GM19025 (cell line): ENCODE measurements at regions not wholly inside any gene's neighbourhood (a gene's known extent, or its start where the extent isn't known, plus 50 kb on each side); places are given as distances from the start of the nearest gene placed in this dataset.
"Not testable (repeated sequence)": the region's sequence is repeated elsewhere in the genome, so short reads cannot be mapped to it uniquely, and the experiment has no call there.

Experiments
- ATAC-seq: cut with Tn5 transposase; IDR thresholded peaks from one replicate; pipeline ENCODE4 v1.9.1; 2021; ENCODE audit warnings: mild to moderate bottlenecking, low read depth, moderate library complexity; ENCODE audit not compliant: unreplicated experiment

GRCh38 chr1:83064589-83065242, 934.2 kb downstream of the TTLL7 start:
- no peak for ATAC-seq

DNA sequence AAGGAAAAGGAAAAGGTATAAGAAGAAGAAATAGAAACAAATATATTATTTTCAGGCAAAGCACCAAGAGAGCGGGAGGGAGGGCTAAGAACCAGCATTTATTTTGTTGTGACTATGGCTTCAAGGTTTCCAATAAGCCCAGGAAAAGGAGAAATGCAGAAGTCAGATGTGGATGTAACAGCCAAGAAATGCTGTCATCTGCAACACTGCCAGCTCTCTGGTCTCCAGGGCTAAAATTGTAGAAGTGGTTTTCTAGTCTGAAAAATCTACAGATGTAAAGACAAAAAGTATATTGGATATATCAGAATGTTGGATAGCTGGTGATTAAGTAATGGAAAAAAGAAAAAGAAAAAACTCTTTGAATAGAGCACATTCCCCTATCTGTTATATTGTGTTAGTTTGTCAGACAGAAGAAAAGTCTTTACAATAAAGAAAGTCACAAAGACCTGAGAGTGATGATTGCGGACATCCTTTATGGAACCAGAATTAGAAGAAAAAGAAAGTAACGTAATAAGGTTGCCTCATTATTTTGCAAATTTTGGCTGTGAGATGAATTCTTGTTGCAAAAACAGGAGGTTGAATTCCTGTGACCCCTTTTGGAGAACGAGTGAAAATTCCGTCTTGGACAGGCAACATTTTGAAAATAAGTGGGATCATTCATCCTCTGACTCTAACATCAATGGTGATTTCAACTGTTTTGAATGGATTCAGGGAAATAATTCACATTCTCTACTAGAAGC, 938.1 kb downstream of the TTLL7 start:
- no peak for ATAC-seq

DNA sequence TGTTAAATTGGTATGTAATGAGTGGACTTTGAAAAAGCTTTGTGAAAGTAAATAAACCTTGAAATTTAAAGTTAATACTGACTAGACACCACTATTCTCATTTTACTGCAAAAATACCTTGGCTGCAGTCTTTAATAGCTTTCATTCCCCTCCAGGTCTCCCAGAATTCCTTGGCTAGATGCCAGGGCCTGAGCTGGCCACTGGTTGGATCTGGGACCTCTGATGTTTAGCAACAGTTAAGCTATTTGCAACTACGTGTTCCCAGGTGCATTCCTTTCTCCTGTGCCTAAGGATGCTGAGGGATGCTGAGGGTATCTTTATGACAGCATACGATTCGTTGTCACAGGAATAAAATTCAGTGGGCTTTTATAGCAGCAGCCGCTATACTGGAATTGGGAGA, 938.7 kb downstream of the TTLL7 start:
- no peak for ATAC-seq

GRCh38 chr1:83058327-83058726, 940.6 kb downstream of the TTLL7 start:
- ATAC-seq, result no peak

DNA sequence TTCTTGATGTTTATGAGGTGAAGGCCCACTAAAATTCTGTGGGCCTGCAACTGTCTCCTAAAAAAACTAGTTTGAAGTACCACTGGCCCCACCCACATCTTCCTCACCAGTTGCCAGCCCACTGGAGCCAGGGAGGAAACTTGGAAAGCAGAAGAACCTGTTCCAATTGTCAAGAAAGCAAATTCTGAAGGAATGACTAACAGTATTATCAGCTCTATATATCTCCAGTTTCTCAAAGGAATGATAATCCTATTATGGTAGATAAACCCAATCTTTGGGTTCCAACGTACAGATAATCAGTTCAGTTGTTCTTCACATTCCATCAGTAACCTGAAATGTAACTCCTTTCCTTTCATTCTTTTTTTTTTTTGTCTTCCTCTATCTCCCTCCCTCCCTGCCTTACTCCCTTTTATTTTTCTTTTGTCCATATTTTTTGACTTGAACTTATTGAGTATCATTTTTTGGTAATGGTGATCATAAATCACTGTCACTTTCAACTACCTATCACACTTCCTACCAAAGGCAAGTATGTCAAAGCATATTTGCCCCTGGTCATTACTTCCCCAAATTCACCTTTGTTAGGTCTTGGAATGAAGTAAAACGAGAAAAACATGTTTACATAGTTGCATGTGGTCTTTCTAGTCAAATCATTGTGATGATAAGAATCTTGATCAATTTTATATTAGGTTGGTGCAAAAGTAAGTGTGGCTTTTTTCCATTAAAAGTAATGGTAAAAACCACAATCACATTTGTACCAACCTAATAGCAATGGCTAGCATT, 943.4 kb downstream of the TTLL7 start:
- no peak for ATAC-seq

DNA sequence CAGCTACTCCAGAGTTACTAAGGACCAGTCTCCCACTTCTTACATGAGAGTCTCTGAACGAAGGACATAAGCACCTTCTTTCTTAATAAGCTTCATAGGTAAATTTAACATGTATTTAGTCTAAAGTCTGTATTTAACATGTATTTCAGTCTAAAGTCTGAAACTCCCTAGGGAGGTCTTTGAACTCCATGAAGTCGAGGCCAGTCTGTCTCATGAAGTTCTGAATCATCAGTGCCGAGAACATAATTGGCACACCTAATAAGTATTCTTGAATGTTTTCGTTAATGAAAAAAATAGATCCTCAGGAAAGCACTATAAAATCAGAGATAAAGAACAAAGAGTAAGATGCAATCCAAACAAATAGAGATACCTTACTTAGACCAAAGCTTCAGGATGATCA, 945.5 kb downstream of the TTLL7 start:
- ATAC-seq, result no peak

DNA sequence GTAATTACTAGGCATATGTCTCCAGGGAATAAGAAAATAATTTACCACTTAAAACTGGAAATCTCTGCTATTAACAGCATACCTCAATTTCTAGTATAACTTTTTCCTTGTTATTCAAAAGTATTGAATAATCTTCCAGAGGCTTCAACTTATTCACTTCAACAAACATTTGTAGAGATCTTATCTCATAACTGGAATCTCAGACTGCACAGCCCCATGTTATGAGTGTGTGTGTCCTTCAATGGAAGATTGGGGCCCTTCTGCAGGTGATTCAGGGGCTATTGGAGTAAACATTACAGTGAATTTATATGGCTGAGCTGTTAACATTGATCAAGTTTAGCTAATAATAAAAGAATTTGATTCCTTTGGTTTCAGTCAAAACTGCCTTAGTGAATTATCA, 946.1 kb downstream of the TTLL7 start:
- no peak for ATAC-seq

- not testable (repeated sequence) for ATAC-seq
Measured at GRCh38 chr1:83051053-83051452, 947.9 kb downstream of the TTLL7 start.

DNA sequence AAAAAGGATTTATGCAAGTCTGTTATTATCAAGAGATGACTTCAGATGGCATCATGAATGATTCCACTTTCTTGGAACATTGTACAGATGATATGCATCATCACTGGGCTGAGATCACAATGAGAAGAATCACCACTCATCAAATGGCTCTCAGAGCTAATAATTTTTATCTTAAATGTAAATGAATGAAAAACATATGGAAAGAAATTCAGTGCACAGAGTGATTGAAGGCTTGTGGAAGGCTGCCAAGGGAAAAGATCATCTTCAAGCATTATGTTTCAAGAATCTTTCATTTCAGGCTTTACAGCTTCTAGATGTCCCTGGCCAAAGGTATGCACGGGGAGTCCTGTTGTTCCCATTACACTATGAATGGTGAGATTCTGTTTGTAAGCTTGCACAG, 955.7 kb downstream of the TTLL7 start:
- ATAC-seq, result no peak

DNA sequence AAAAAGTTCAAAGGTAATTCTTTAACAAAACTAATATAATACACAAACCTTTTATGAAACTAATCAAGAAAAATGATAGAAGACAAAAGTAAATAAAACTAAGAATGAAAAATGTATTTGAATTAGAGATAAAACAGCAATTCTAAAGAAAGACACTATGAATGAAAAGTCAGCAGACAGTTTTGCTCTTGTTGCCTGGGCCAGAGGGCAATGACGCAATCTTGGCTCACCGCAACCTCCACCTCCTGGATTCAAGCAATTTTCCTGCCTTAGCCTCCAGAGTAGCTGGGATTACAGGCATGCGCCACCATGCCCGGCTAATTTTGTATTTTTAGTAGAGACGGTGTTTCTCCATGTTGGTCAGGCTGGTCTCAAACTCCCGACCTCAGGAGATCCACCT, 959.8 kb downstream of the TTLL7 start:
- not testable (repeated sequence) for ATAC-seq

DNA sequence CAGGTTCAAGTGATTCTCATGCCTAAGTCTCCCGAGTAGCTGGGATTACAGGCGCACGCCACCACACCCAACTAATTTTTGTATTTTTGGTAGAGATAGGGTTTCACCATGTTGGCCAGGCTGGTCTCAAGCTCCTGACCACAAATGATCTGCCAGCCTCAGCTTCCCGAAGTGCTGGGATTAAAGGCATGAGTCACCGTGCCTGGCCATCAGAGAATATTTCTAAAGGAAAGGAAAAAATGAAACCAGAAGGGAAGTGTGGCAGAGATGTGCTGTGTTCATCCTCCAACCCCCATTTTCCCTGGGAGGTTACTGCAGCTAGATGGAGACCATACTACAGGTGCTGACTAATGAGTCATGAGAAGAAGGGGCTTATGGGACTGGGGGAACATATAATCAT, 964.1 kb downstream of the TTLL7 start:
- ATAC-seq, result no peak

GRCh38 chr1:83033682-83034081, 965.2 kb downstream of the TTLL7 start:
- no peak for ATAC-seq

- ATAC-seq, result no peak
Measured at GRCh38 chr1:83029916-83030315, 969.0 kb downstream of the TTLL7 start.

- no peak for ATAC-seq
Measured at GRCh38 chr1:83029050-83029449, 969.9 kb downstream of the TTLL7 start.

DNA sequence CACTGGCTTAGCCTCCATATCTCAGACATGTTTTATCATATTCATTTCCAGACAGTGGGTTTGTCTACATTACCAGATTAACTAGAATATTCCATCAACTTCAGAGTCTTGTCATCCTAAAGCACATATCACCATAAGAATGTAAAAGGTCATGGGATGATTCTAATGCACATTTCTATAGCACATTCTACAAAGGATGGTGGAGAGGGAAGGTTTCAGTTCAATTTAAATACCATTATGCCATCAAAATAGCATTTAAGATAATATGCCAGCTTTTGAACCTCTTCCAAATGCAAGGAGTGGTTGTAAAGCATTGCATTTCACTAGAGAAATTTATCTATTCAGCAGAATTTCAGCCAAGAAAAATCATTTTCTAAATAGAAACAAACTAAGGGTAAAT, 970.5 kb downstream of the TTLL7 start:
- ATAC-seq, result no peak

GRCh38 chr1:83027511-83027910, 971.4 kb downstream of the TTLL7 start:
- ATAC-seq, result no peak

DNA sequence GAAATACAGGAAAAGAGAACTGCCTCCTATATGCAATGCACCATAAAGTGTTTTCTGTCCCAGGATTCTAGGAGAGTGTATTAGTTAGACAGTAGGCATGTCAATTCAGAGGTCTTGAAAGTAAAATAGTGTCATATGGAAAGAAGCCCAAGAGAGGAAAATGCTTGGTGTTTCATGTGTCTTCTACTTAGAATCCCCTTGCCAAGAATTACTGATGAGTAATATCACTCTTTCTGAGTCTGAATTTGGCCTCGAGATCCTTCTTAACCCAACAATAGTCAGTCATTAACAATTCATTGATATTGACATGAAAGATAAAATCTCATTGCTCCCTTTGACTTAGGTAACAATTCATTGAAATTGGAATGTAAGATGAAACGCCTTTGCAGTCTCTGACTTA, 972.2 kb downstream of the TTLL7 start:
- ATAC-seq, result no peak

- no peak for ATAC-seq
Measured at GRCh38 chr1:83024251-83024767, 974.6 kb downstream of the TTLL7 start.

- ATAC-seq, result no peak
Measured at GRCh38 chr1:83023212-83023611, 975.7 kb downstream of the TTLL7 start.

DNA sequence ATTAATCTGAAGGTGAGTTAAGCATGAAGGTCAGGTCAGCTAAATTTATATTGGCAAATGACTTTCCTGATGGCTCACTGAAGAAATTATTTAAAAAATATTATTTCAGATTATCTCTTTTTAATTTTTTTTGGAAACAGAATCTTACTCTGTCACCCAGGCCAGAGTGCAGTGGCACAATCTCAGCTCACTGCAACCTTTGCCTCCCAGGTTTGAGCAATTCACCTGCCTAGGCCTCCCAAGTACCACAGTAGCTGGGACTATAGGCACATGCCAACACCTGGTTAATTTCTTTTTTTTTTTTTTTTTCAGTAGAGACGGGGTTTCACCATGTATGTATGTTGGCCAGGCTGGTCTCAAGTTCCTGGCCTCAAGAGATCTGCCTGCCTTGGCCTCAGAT, 976.7 kb downstream of the TTLL7 start:
- ATAC-seq, result no peak

DNA sequence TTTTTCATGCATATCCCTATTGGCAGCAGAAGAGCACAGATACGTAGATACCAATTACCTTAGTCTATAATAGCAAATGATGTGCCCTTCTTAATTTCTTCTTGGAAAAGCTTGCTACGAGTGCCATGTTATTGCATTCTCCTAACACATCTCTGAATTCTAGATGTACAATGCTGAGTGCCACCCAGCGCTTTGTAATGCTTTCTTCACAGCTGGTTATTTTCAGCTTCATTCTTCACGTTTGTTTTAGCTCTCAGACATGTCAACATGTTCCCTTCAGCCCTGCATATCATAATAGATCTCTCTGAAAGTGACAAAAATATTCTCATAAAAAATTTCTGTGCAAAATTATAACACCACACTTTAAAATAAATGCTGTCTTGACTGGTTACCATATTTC, 981.2 kb downstream of the TTLL7 start:
- ATAC-seq, result no peak
